ENCODE measurements at regions not wholly inside any gene's neighbourhood (a gene's known extent, or its start where the extent isn't known, plus 50 kb on each side); places are given as distances from the start of the nearest gene placed in this dataset.
"Not testable (repeated sequence)": the region's sequence is repeated elsewhere in the genome, so short reads cannot be mapped to it uniquely, and the experiment has no call there.

DNA sequence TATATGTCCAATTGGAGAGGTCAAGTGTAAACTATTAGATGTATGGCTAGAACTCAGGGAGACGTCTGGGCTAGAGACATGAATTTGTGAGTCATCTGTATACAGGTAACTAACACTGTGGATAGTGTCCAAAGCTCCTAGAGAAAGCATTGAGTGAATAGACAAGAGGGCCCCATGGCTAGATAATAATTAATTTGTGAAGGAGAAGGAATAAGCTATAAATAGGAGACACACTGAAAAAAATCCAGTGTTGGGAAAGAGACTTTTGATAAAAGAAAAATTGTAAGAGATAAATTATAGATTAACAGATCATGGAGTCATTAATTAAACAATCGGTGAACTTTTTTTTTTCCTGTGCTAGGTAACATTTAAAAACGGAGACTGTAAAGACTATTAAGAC is 326.6 kb upstream of the PRICKLE1 start:
- Mint-ChIP-seq H3K9me3 (no peaks in the 10 kb centered on the region; the same call in none of the 2 replicates), H3K27me3 (ENCODE audit: insufficient read depth) (no peaks in the 10 kb centered on the region; the same call in 1 of the 2 replicates), H3K27ac (no peak overlapping the region), H3K4me1 (ENCODE audit: low read depth) (no peaks in the 10 kb centered on the region), H3K36me3 (ENCODE audit: low read depth) (no peaks in the 10 kb centered on the region), H3K4me3 (no peak overlapping the region)
- TF ChIP-seq, protein P1, sequence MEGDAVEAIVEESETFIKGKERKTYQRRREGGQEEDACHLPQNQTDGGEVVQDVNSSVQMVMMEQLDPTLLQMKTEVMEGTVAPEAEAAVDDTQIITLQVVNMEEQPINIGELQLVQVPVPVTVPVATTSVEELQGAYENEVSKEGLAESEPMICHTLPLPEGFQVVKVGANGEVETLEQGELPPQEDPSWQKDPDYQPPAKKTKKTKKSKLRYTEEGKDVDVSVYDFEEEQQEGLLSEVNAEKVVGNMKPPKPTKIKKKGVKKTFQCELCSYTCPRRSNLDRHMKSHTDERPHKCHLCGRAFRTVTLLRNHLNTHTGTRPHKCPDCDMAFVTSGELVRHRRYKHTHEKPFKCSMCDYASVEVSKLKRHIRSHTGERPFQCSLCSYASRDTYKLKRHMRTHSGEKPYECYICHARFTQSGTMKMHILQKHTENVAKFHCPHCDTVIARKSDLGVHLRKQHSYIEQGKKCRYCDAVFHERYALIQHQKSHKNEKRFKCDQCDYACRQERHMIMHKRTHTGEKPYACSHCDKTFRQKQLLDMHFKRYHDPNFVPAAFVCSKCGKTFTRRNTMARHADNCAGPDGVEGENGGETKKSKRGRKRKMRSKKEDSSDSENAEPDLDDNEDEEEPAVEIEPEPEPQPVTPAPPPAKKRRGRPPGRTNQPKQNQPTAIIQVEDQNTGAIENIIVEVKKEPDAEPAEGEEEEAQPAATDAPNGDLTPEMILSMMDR (IDR thresholded peaks at IDR 0.05): no peak
- DNase-seq: no peak

DNA sequence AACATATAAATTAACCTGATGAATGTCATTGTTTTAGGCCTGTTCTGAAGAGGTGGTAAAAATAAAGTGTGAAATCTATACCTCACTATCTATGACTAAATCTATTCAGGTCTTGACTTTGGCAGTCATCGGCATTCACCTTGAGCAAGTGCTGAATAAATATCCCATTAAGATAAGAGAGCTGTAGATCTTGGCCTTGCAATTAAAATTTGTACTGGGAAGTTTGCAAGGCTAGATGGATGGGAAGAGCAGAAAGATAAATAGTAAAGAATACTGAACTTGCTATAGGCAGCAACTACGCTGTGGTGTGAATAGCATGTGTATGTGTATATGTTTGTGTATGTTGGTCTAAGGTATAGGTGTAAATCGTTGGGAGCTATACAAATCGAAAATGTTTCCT is 325.9 kb upstream of the PRICKLE1 start:
- H3K36me3 Mint-ChIP-seq (ENCODE audit: low read depth): no peaks in the 10 kb centered on the region
- TF ChIP-seq, protein P1 (IDR thresholded peaks at IDR 0.05): no peak
- no peaks in the 10 kb centered on the region; the same call in none of the 2 replicates for H3K9me3 Mint-ChIP-seq
- H3K4me1 Mint-ChIP-seq (ENCODE audit: low read depth): no peaks in the 10 kb centered on the region
- DNase-seq: no peak
- no peaks in the 10 kb centered on the region; the same call in 1 of the 2 replicates for H3K27me3 Mint-ChIP-seq (ENCODE audit: insufficient read depth)
- H3K27ac Mint-ChIP-seq: no peak overlapping the region
- no peak overlapping the region for H3K4me3 Mint-ChIP-seq

DNA sequence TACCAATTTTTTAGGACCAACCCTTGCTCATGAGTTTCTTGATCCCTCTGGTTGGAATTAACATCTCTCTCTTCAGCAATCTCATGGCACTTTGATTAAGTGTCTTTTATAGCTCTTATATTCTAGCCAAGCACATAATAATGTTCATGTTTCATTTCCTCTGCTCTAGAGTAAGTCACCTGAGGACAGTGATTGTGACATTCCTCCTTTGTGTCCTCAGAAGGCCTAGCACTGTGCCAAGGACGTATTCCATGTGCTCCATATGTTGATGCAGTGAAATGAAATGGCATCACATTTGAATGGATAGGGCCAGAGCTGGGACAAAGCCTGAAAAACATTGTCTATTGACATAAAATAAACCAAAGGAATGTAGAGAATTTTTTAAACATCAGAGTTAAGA is 322.8 kb upstream of the PRICKLE1 start:
- Mint-ChIP-seq H3K4me1 (ENCODE audit: low read depth) (no peaks in the 10 kb centered on the region), H3K36me3 (ENCODE audit: low read depth) (no peaks in the 10 kb centered on the region), H3K9me3 (peaks cover 6% of the 10 kb centered on the region), H3K4me3 (no peak overlapping the region), H3K27ac (no peak overlapping the region), H3K27me3 (ENCODE audit: insufficient read depth) (peaks cover 2% of the 10 kb centered on the region; the same call in 1 of the 2 replicates)
- TF ChIP-seq, protein P1 (IDR thresholded peaks at IDR 0.05): no peak
- DNase-seq: no peak

DNA sequence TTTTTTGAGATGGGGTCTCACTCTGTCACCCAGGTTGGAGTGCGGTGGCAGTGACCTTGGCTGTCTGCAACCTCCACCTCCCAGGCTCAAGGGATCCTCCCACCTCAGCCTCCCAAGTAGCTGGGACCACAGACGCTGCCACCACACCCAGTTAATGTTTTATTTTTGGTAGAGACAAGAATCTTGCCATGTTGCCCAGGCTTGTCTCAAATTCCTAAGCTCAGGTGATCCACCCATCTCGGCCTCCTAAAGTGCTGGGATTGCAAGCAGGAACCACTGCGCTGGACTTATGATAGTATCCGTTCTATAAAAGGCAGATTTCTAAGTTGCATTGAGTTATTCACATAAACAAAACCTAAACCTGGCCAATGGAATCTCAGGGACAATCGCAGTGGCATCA is 321.1 kb upstream of the PRICKLE1 start:
- Mint-ChIP-seq H3K4me3 (no peak overlapping the region), H3K27me3 (ENCODE audit: insufficient read depth) (peaks cover 2% of the 10 kb centered on the region; the same call in 1 of the 2 replicates), H3K36me3 (ENCODE audit: low read depth) (no peaks in the 10 kb centered on the region), H3K4me1 (ENCODE audit: low read depth) (no peaks in the 10 kb centered on the region), H3K9me3 (peaks cover 6% of the 10 kb centered on the region), H3K27ac (no peak overlapping the region)
- no peak for DNase-seq
- TF ChIP-seq, protein P1 (IDR thresholded peaks at IDR 0.05): no peak

- H3K36me3 Mint-ChIP-seq (ENCODE audit: low read depth): no peaks in the 10 kb centered on the region
- no peaks in the 10 kb centered on the region for H3K4me1 Mint-ChIP-seq (ENCODE audit: low read depth)
- H3K27me3 Mint-ChIP-seq (ENCODE audit: insufficient read depth): peaks cover 2% of the 10 kb centered on the region; the same call in 1 of the 2 replicates
- TF ChIP-seq, protein P1 (IDR thresholded peaks at IDR 0.05): no peak
- no peak for DNase-seq
- peaks cover 6% of the 10 kb centered on the region for H3K9me3 Mint-ChIP-seq
- H3K4me3 Mint-ChIP-seq: no peak overlapping the region
- no peak overlapping the region for H3K27ac Mint-ChIP-seq
Measured at GRCh38 chr12:42908712-42909111, 319.2 kb upstream of the PRICKLE1 start.

DNA sequence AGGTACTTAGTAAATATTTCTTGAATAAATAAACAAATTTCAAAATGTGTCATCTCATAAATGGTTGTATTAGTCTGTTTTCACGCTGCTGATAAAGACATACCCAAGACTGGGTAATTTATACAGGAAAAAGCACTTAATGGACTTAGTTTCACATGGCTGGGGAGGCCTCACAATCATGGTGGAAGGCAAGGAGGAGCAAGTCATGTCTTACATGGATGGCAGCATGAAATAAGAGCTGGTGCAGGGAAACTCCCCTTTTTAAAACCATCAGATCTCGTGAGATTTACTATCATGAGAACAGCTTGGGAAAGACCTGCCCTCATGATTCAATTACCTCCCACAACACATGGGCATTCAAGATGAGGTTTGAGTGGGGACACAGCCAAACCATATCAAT is 317.3 kb upstream of the PRICKLE1 start:
- H3K27ac Mint-ChIP-seq; H3K36me3 Mint-ChIP-seq (ENCODE audit: low read depth); H3K9me3 Mint-ChIP-seq; DNase-seq; H3K27me3 Mint-ChIP-seq (ENCODE audit: insufficient read depth); H3K4me3 Mint-ChIP-seq; H3K4me1 Mint-ChIP-seq (ENCODE audit: low read depth): not testable (repeated sequence)
